Transverse colon (tissue), 4 donors: ENCODE measurements at regions not wholly inside any gene's neighbourhood (a gene's known extent, or its start where the extent isn't known, plus 50 kb on each side); places are given as distances from the start of the nearest gene placed in this dataset.
A peak's percentile ranks its signal among the peaks of the same experiment; 100 is the strongest.

Source experiments
- DNase-seq: peaks from one replicate; pipeline ENCODE4 v3.0.0-alpha.2; 2019
- H3K27ac ChIP-seq, 4 donors: fragments of 200-600 bp; sonication (generic); 2 replicates each; pipeline ENCODE4 v1.5.1; 2016 to 2018; ENCODE audit warnings: inconsistent platforms in 4 of 4
- H3K27me3 ChIP-seq: fragments of 200-600 bp; sonication (generic); 2 replicates; pipeline ENCODE4 v1.5.1; 2017; ENCODE audit warnings: inconsistent platforms
- H3K36me3 ChIP-seq, 4 donors: fragments of 200-600 bp; sonication (generic); 2 replicates each; pipeline ENCODE4 v1.5.1; 2017 to 2019; ENCODE audit warnings: inconsistent platforms in 4 of 4
- H3K4me1 ChIP-seq, 4 donors: fragments of 200-600 bp; sonication (generic); 2 replicates each; pipeline ENCODE4 v1.5.1; 2017 to 2020; ENCODE audit warnings: inconsistent platforms in 4 of 4
- H3K4me3 ChIP-seq, 4 donors: fragments of 200-600 bp; sonication (generic); 1 replicate in 1 of 4; 2 replicates in 3 of 4; pipeline versions ENCODE4 v1.5.1 to v1.6.1; 2017 to 2019; ENCODE audit warnings: inconsistent platforms in 4 of 4
- H3K9me3 ChIP-seq, 2 donors: fragments of 200-600 bp; sonication (generic); 2 replicates each; pipeline ENCODE4 v1.5.1; 2017 to 2019; ENCODE audit warnings: inconsistent platforms in 2 of 2
- CTCF ChIP-seq, 5 experiments: fragments of 200-600 bp in 3 of 5; fragments of 450-650 bp in 2 of 5; sonication (generic) in 3 of 5; IDR thresholded peaks; 1 replicate in 2 of 5; 2 replicates in 3 of 5; pipeline ENCODE4 v1.5.1; 2016 to 2017; ENCODE audit warnings: antibody characterized with exemption in 5 of 5, inconsistent platforms in 3 of 5, mild to moderate bottlenecking in 2 of 5, moderate library complexity in 1 of 5
- EP300 ChIP-seq: sonication (generic); formaldehyde crosslinking; IDR thresholded peaks from one replicate; pipeline ENCODE4 v1.6.1; 2017; ENCODE audit warnings: antibody characterized with exemption, low read depth
- POLR2A ChIP-seq: fragments of 450-650 bp; IDR thresholded peaks from one replicate; pipeline ENCODE4 v1.6.1; 2016; ENCODE audit warnings: antibody characterized with exemption, mild to moderate bottlenecking, moderate library complexity
- POLR2AphosphoS5 ChIP-seq, 3 donors: sonication (generic); formaldehyde crosslinking; IDR thresholded peaks; one replicate each; pipeline ENCODE4 v1.6.1; 2016; ENCODE audit warnings: antibody characterized with exemption in 3 of 3
- WGBS, 2 donors: methylation state at CpG; one replicate each; pipeline ENCODE4 v1.1.5; 2018; ENCODE audit warnings: low coverage in 1 of 2; 5-methylcytosine and 5-hydroxymethylcytosine counted together
- in situ Hi-C, 4 donors: fragments of 200-750 bp; cut with MboI; loops; one replicate each; pipeline versions ENCODE4 v1.15.0 to v1.15.1; 2017; ENCODE audit warnings: low sequenced_read_pairs in 3 of 4, low pct_ligation_motif_present in 1 of 4, low pct_unique_long_range_greater_than_20kb in 1 of 4
- intact Hi-C: fragments of 100-400 bp; cut with DNase I; formaldehyde crosslinking; loops from one replicate; pipeline ENCODE4 v1.15.1; 2023; ENCODE audit warnings: low total_unique reads

DNA sequence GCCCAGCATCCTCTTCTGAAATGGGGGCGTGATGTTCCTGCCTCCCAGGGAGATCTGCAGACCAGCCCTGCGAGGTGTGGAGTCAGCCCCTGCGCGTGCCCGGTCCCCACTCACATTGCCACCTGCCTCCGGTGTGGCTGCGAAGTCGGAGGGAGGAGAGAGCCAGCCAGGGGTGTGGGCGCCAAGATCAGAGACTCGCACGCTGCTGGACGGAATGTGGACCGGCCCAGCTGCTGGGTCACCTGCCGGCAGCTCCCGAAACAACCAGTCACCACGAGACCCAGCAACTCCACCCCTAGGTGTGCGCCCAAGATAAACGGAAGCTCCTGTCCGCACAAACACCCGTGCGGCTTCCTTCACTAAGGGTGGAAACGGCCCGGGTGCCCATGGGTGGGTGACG lies 51.1 kb upstream of the EGFL7 start:
- Histone ChIP-seq H3K4me3 (no peak overlapping the region), H3K27me3 (no peaks in the 10 kb centered on the region), H3K9me3 (no peaks in the 10 kb centered on the region), H3K27ac (no peak overlapping the region), H3K36me3 (no peaks in the 10 kb centered on the region), H3K4me1 (peaks cover 7 to 53% (median 34%) of the 10 kb centered on the region in 4 donors)
- in situ Hi-C loops (no loop called here), intact Hi-C loops (no loop called here)
- 86 to 87% methylated on average over 8 to 24 of the region's 24 CpGs for whole genome bisulfite sequencing, 2 donors
- TF ChIP-seq CTCF (IDR thresholded peaks at IDR 0.05) (no peak), EP300 (no peak), POLR2AphosphoS5 (IDR thresholded peaks at IDR 0.05) (no peak), POLR2A (no peak)
- no peak for DNase-seq

GRCh38 chr9:136611119-136611518 lies 51.6 kb upstream of the EGFL7 start:
- no peaks in the 10 kb centered on the region for H3K36me3 ChIP-seq
- no peak for DNase-seq
- no peak overlapping the region for H3K4me3 ChIP-seq
- H3K4me1 ChIP-seq, result peaks cover 10 to 58% (median 39%) of the 10 kb centered on the region in 4 donors
- WGBS, 2 donors, result 74% methylated on average over 4 of the region's 11 CpGs; no CpG with 5 or more reads in 1 of the 2 donors
- no peak for TF ChIP-seq CTCF (IDR thresholded peaks at IDR 0.05)
- no peak for TF ChIP-seq POLR2AphosphoS5 (IDR thresholded peaks at IDR 0.05)
- TF ChIP-seq EP300, result no peak
- no peak for TF ChIP-seq POLR2A
- in situ Hi-C loops (no loop called here), intact Hi-C loops (no loop called here)
- no peaks in the 10 kb centered on the region for H3K9me3 ChIP-seq
- H3K27me3 ChIP-seq, result no peaks in the 10 kb centered on the region
- no peak overlapping the region for H3K27ac ChIP-seq

- in situ Hi-C loops, result no loop called here
- Histone ChIP-seq H3K9me3 (no peaks in the 10 kb centered on the region), H3K27me3 (no peaks in the 10 kb centered on the region), H3K36me3 (no peaks in the 10 kb centered on the region), H3K4me1 (peaks cover 17 to 63% (median 43%) of the 10 kb centered on the region in 4 donors), H3K27ac (peak overlapping the region in 1 of 4 donors; percentile 16), H3K4me3 (no peak overlapping the region)
- TF ChIP-seq CTCF (IDR thresholded peaks at IDR 0.05), result no peak
- no peak for TF ChIP-seq POLR2AphosphoS5 (IDR thresholded peaks at IDR 0.05)
- no peak for TF ChIP-seq POLR2A
- no peak for TF ChIP-seq EP300
- DNase-seq, result no peak
- intact Hi-C loops, result no loop called here
- 57% methylated on average over 13 of the region's 14 CpGs; no CpG with 5 or more reads in 1 of the 2 donors for WGBS, 2 donors
Measured at GRCh38 chr9:136610426-136610825, 52.3 kb upstream of the EGFL7 start.

- Histone ChIP-seq H3K4me3 (no peak overlapping the region), H3K27me3 (no peaks in the 10 kb centered on the region), H3K4me1 (peaks cover 23 to 63% (median 45%) of the 10 kb centered on the region in 4 donors), H3K9me3 (no peaks in the 10 kb centered on the region), H3K36me3 (no peaks in the 10 kb centered on the region), H3K27ac (peak overlapping the region in 1 of 4 donors; percentile 16)
- DNase-seq, result no peak
- in situ Hi-C loops, result no loop called here
- TF ChIP-seq EP300 (no peak), CTCF (IDR thresholded peaks at IDR 0.05) (no peak), POLR2AphosphoS5 (IDR thresholded peaks at IDR 0.05) (no peak), POLR2A (no peak)
- WGBS, 2 donors, result 51% methylated on average over 13 of the region's 17 CpGs; no CpG with 5 or more reads in 1 of the 2 donors
- intact Hi-C loops, result no loop called here
Measured at GRCh38 chr9:136609838-136610311, 52.8 kb upstream of the EGFL7 start.
